ENCODE measurements at regions not wholly inside any gene's neighbourhood (a gene's known extent, or its start where the extent isn't known, plus 50 kb on each side); places are given as distances from the start of the nearest gene placed in this dataset.

- H3K4me2 ChIP-seq (ENCODE audit: insufficient read depth, low read length): no peak overlapping the region
- FAIRE-seq (no peak), DNase-seq (ENCODE audit: low read depth, low spot score) (no peak)
- no peak overlapping the region for H3K27ac ChIP-seq (ENCODE audit: insufficient read depth, low read depth, low read length)
- peaks cover 3% of the 10 kb centered on the region for H3K9me3 ChIP-seq (replicated peaks; ENCODE audit: control insufficient read depth, insufficient read depth, low read length)
- BruUV-seq (replicated peaks): no TSS peak
- H3K9ac ChIP-seq (replicated peaks; ENCODE audit: extremely low read depth, insufficient read depth, low read length): no peak overlapping the region
- H3K4me3 ChIP-seq (replicated peaks in 1 of 3; ENCODE audit: insufficient read depth in 1 of 3, low read depth in 1 of 3, low read length in 3 of 3): no peak overlapping the region
- H2AFZ ChIP-seq (ENCODE audit: low read depth, low read length): no peak overlapping the region
- no peaks in the 10 kb centered on the region for H3K79me2 ChIP-seq (ENCODE audit: control insufficient read depth, insufficient read depth, low read length)
- TF ChIP-seq POLR2A (IDR thresholded peaks at IDR 0.05; ENCODE audit: low read depth, low read length) (no peak), MAX (IDR thresholded peaks at IDR 0.05; ENCODE audit: insufficient read depth, insufficient read length) (no peak), CTCF (IDR thresholded peaks at IDR 0.05; ENCODE audit: extremely low read depth in 1 of 2, insufficient read depth in 1 of 2, low read depth in 1 of 2, low read length in 2 of 2) (no peak), MYC (IDR thresholded peaks at IDR 0.05; ENCODE audit: low read depth, low read length) (no peak), POLR2AphosphoS5 (IDR thresholded peaks at IDR 0.05; ENCODE audit: insufficient read depth, low read depth, low read length) (no peak), EZH2 (IDR thresholded peaks at IDR 0.05; ENCODE audit: borderline replicate concordance, low read depth, low read length, severe bottlenecking) (no peak), GATA2 (IDR thresholded peaks at IDR 0.05; ENCODE audit: insufficient read depth, insufficient read length, low read depth, low read length) (no peak), FOS (IDR thresholded peaks at IDR 0.05; ENCODE audit: borderline replicate concordance, insufficient read depth, low read length) (no peak), JUN (IDR thresholded peaks at IDR 0.05; ENCODE audit: borderline replicate concordance, insufficient read depth, insufficient read length, low read depth) (no peak)
- no peaks in the 10 kb centered on the region for H3K36me3 ChIP-seq (ENCODE audit: control insufficient read depth in 2 of 2, extremely low read depth in 1 of 2, insufficient read depth in 2 of 2, low read length in 2 of 2)
- no peaks in the 10 kb centered on the region for H3K4me1 ChIP-seq (ENCODE audit: control insufficient read depth, extremely low read depth, insufficient read depth, low read length)
- dilution Hi-C loops (cut with MboI; ENCODE audit: extremely low pct_ligation_motif_present, low sequenced_read_pairs) (no loop called here), intact Hi-C loops (cut with micrococcal nuclease) (no loop called here)
- H4K20me1 ChIP-seq (replicated peaks; ENCODE audit: control insufficient read depth, extremely low read depth, insufficient read depth, low read length): no peaks in the 10 kb centered on the region
- CTCF ChIA-PET: no interaction called here
- H3K9me1 ChIP-seq (replicated peaks; ENCODE audit: control insufficient read depth, extremely low read depth, insufficient read depth, low read length): no peaks in the 10 kb centered on the region
- no peaks in the 10 kb centered on the region for H3K27me3 ChIP-seq (ENCODE audit: control insufficient read depth in 2 of 2, insufficient read depth in 2 of 2, low read length in 2 of 2)
- POLR2A ChIA-PET: no interaction called here
Observed at GRCh38 chr10:131833446-131834080, 67.2 kb upstream of the PPP2R2D start.
